HEK293T (cell line): ENCODE measurements at regions not wholly inside any gene's neighbourhood (a gene's known extent, or its start where the extent isn't known, plus 50 kb on each side); places are given as distances from the start of the nearest gene placed in this dataset.
"Not testable (repeated sequence)": the region's sequence is repeated elsewhere in the genome, so short reads cannot be mapped to it uniquely, and the experiment has no call there.

Source experiments
- CTCF ChIA-PET: fragments of 350-600 bp; formaldehyde crosslinking; extraction: SDS; loops from one replicate; lab custom pipeline; 2021; ENCODE audit warnings: antibody characterized with exemption, inconsistent platforms; lab: Yijun Ruan, JAX
- POLR2A ChIA-PET: fragments of 350-600 bp; formaldehyde crosslinking; extraction: SDS; loops from one replicate; lab custom pipeline; 2020; ENCODE audit warnings: antibody characterized with exemption, inconsistent platforms; lab: Yijun Ruan, JAX
- DNase-seq: peaks from one replicate; pipeline ENCODE4 v3.0.0; 2012; ENCODE audit warnings: mixed read lengths; ENCODE audit errors: extremely low spot score
- ARNT ChIP-seq: fragments of 450-650 bp; IDR thresholded peaks from 2 replicates; pipeline ENCODE4 v1.6.1; 2017; ENCODE audit warnings: mild to moderate bottlenecking
- BHLHE40 ChIP-seq: fragments of 450-650 bp; IDR thresholded peaks from 2 replicates; pipeline ENCODE4 v1.6.1; 2016; ENCODE audit warnings: mild to moderate bottlenecking, moderate library complexity, borderline replicate concordance
- CTBP1 ChIP-seq: fragments of 450-650 bp; IDR thresholded peaks from 2 replicates; pipeline ENCODE4 v1.6.1; 2016; ENCODE audit warnings: borderline replicate concordance
- ELF4 ChIP-seq: fragments of 450-650 bp; IDR thresholded peaks from 2 replicates; pipeline ENCODE4 v1.6.1; 2017; ENCODE audit warnings: antibody characterized with exemption
- FOXA1 ChIP-seq: fragments of 450-650 bp; IDR thresholded peaks from 2 replicates; pipeline ENCODE4 v1.6.1; 2016; ENCODE audit warnings: mild to moderate bottlenecking
- FOXK2 ChIP-seq: fragments of 450-650 bp; IDR thresholded peaks from 2 replicates; pipeline ENCODE4 v1.6.1; 2016; ENCODE audit warnings: mild to moderate bottlenecking
- FOXM1 ChIP-seq: fragments of 450-650 bp; IDR thresholded peaks from 2 replicates; pipeline ENCODE4 v1.6.1; 2017; ENCODE audit warnings: mild to moderate bottlenecking, borderline replicate concordance
- HDGF ChIP-seq: fragments of 450-650 bp; IDR thresholded peaks from 2 replicates; pipeline ENCODE4 v1.6.1; 2017; ENCODE audit warnings: antibody characterized with exemption, borderline replicate concordance
- L3MBTL2 ChIP-seq: fragments of 450-650 bp; conservative IDR thresholded peaks from 2 replicates; pipeline ENCODE4 v1.6.1; 2016; ENCODE audit warnings: mild to moderate bottlenecking
- LEF1 ChIP-seq: fragments of 450-650 bp; IDR thresholded peaks from 2 replicates; pipeline ENCODE4 v1.6.1; 2017; ENCODE audit warnings: mild to moderate bottlenecking, borderline replicate concordance
- NFRKB ChIP-seq: fragments of 450-650 bp; IDR thresholded peaks from 2 replicates; pipeline ENCODE4 v1.6.1; 2016; ENCODE audit warnings: mild to moderate bottlenecking, moderate library complexity
- PKNOX1 ChIP-seq: fragments of 450-650 bp; IDR thresholded peaks from 2 replicates; pipeline ENCODE4 v1.6.1; 2016
- SP1 ChIP-seq: fragments of 450-650 bp; IDR thresholded peaks from 2 replicates; pipeline ENCODE4 v1.6.1; 2017
- SUZ12 ChIP-seq: fragments of 450-650 bp; IDR thresholded peaks from 2 replicates; pipeline ENCODE4 v1.6.1; 2016; ENCODE audit warnings: mild to moderate bottlenecking
- TARDBP ChIP-seq: fragments of 450-650 bp; IDR thresholded peaks from 2 replicates; pipeline ENCODE4 v1.6.1; 2016
- ZNF384 ChIP-seq: fragments of 450-650 bp; IDR thresholded peaks from 2 replicates; pipeline ENCODE4 v1.6.1; 2016

DNA sequence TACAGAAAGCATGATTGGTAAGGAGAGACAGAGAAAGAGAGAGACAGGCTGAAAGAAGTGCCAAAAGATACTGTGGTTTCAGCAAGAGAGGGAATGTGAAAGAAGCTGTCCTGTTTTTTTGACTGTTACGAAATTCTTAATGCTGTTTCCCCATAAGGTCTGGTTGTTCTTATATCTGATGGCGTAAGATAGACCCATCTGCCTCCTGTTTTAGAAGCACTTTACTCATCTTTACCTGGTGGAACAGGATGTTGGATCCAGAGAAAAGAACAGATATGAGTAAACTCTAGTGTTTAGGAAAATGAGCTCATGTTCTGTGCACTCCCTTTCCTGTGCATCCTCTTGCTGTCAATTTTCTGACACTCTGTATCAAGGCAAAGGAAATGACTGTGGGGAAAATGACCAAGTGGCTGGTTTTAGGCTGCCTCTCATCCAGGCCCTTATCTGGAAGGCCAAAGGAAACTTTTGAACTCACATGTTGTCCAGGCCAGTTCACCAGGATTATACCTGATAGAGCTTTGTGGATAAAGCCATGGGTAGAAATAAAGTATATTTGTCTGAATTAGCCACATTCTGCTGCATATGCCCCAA, 311.7 kb upstream of the HTR2C start:
- ChIA-PET CTCF (no interaction called here), POLR2A (no interaction called here)
- TF ChIP-seq L3MBTL2 (no peak), LEF1 (no peak), ZNF384 (no peak), CTBP1 (no peak), SP1 (no peak), TARDBP (no peak), HDGF (no peak), FOXK2 (no peak), FOXM1 (no peak)
- DNase-seq = no peak

DNA sequence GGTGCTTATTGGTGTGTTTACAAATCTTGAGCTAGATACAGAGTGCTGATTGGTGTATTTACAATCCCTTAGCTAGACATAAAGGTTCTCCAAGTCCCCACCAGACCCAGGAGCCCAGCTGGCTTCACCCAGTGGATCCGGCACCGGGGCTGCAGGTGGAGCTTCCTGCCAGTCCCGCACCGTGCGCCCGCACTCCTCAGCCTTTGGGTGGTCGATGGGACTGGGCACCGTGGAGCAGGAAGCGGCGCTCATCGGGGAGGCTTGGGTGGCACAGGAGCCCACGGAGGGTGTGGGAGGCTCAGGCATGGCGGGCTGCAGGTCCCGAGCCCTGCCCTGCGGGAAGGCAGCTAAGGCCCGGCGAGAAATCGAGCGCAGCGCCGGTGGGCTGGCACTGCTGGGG, 313.5 kb upstream of the HTR2C start:
- CTCF ChIA-PET, POLR2A ChIA-PET: not testable (repeated sequence)

DNA sequence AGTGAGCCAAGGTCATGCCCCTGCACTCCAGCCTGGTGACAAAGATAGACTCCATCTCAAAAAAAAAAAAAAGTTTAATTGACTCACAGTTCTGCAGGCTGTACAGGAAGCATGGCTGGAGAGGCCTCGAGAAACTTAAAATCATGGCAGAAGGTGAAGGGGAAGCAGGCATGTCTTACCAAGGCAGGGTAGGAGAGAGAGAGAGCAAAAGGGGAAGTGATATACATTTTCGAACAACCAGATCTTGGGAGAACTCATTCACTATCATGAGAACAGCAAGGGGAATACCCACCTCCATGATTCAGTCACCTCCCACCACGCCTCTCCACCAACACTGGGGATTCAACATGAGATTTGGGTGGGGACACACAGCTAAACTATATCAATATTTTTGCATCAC, 315.2 kb upstream of the HTR2C start:
- TF ChIP-seq PKNOX1 = no peak
- no peak for TF ChIP-seq L3MBTL2
- TF ChIP-seq FOXK2 = no peak
- no peak for TF ChIP-seq FOXA1
- no peak for TF ChIP-seq HDGF
- no peak for TF ChIP-seq FOXM1
- no peak for TF ChIP-seq BHLHE40
- no peak for TF ChIP-seq ARNT
- TF ChIP-seq CTBP1 = no peak
- no peak for TF ChIP-seq SUZ12
- no peak for TF ChIP-seq ELF4
- TF ChIP-seq NFRKB = no peak
- TF ChIP-seq SP1 = no peak
- no peak for TF ChIP-seq ZNF384
- no peak for TF ChIP-seq TARDBP
- no peak for TF ChIP-seq LEF1
- CTCF ChIA-PET = no interaction called here
- no peak for DNase-seq
- POLR2A ChIA-PET = no interaction called here

More for the DNA sequence above, 313.5 kb upstream of the HTR2C start:
- not testable (repeated sequence) for DNase-seq

- POLR2A ChIA-PET = no interaction called here
- TF ChIP-seq SUZ12 (no peak), L3MBTL2 (no peak), HDGF (no peak), LEF1 (no peak), CTBP1 (no peak), FOXM1 (no peak), ZNF384 (no peak), ELF4 (no peak), FOXK2 (no peak), NFRKB (no peak), SP1 (no peak), FOXA1 (no peak), TARDBP (no peak), PKNOX1 (no peak), ARNT (no peak)
- CTCF ChIA-PET = no interaction called here
- no peak for DNase-seq
These were observed 316.7 kb upstream of the HTR2C start for GRCh38 chrX:114267142-114267541.

DNA sequence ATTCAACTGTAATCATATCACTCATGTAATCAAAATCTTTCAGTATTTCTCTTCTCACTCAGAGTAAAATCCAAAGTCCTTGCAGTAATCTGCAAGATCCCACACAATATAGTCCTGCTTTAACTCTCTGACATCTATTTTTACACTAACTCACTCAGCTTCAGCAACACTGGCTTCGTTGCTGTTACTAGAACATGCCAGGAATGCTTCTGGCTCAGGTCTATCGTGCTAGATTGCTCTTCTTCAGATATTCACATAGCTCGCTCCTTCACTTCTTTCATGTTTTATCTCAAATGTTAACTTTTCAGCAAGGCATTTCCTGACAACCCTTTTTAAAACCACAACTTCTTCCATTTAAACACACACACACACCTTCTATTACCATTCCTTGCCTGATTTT, 331.7 kb upstream of the HTR2C start:
- POLR2A ChIA-PET = no interaction called here
- CTCF ChIA-PET = no interaction called here
- DNase-seq = no peak
- no peak for TF ChIP-seq ZNF384
- TF ChIP-seq FOXM1 = no peak
- TF ChIP-seq BHLHE40 = no peak
- TF ChIP-seq NFRKB = no peak
- no peak for TF ChIP-seq ELF4
- no peak for TF ChIP-seq CTBP1
- no peak for TF ChIP-seq LEF1
- no peak for TF ChIP-seq SUZ12
- no peak for TF ChIP-seq TARDBP
- TF ChIP-seq FOXK2 = no peak
- TF ChIP-seq PKNOX1 = no peak
- no peak for TF ChIP-seq FOXA1
- no peak for TF ChIP-seq SP1
- TF ChIP-seq L3MBTL2 = no peak
- TF ChIP-seq ARNT = no peak
- TF ChIP-seq HDGF = no peak

DNA sequence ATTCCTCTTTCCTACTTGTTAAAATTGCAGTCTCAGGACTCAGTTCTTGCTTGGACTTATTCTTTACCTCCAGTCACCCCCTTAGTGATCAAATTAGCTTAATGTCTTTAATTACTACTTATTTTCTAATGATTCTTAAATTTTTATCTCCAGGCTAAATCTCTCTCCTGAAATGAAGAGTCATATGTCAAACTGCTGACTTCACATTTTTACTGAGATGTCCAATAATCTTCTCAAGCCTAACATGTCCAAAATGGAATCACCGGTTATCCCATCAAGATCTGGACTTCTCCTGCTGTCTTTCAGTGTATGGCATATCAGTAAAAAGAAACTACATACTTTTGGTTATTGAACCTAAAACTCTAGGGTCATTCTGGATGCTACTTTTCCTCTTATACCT, 332.3 kb upstream of the HTR2C start:
- no peak for DNase-seq
- ChIA-PET CTCF (no interaction called here), POLR2A (no interaction called here)
- TF ChIP-seq FOXK2 (no peak), L3MBTL2 (no peak), TARDBP (no peak), NFRKB (no peak), FOXM1 (no peak), ZNF384 (no peak), SP1 (no peak), HDGF (no peak), ARNT (no peak), PKNOX1 (no peak), SUZ12 (no peak), LEF1 (no peak), FOXA1 (no peak), CTBP1 (no peak), BHLHE40 (no peak), ELF4 (no peak)
